HG02588 (cell line): ENCODE measurements at regions not wholly inside any gene's neighbourhood (a gene's known extent, or its start where the extent isn't known, plus 50 kb on each side); places are given as distances from the start of the nearest gene placed in this dataset.

Experiments used
- ATAC-seq: cut with Tn5 transposase; IDR thresholded peaks from one replicate; pipeline ENCODE4 v1.9.1; 2021; ENCODE audit warnings: mild to moderate bottlenecking, moderate library complexity; ENCODE audit not compliant: unreplicated experiment

DNA sequence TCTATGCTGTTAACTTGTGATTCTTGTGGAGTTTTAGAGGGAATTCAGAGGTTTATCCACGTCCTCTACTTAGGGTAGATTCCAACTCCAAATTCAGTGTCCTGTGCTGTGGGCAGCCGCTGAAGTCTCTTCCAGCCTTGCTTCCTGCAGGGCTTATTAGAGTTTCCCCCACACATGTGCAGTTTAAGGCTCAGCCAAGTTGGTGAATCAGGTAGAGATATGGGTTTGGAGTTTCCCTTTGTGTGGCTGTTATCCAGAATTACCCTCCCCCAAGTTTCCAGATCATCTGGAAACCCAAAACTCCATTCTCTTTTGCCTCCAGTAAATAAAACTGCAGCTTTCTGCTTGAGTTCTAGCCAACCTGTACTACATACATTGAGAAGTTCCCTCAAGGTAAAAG is 853.7 kb downstream of the GALC start:
- ATAC-seq, result no peak

DNA sequence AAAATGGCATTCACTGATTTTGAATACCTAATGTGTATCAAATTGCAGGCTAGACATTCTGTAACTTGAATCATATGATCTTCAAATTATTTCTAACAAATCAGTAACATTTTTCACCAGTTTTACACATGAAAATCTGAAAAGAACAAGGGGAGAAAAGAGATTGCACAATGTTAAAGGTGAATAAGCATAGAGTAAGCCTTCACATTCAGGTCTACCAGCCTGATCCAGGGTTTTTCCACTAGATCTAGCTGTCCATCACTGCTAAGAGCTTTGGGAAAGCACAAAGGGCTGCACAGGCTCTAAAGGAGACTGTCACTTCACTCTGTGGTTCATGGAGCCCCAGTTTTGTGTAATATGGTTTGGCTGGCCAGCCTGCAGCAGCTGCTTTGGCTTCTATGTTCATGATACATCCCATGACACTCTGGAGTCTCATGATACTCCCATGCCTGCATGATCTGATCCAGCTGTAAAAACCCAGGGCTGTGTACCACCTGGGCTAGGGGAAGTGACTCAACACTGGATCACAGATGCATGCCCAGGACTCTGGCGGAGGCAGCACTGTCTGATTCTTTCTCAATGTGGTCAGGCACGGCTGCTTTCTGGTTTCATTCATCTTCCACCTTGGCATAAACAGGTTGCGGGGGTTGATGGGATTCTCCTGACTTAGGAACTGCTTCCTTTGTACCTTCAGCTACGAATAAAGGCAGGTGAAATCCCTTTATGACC is 859.7 kb downstream of the GALC start:
- no peak for ATAC-seq

DNA sequence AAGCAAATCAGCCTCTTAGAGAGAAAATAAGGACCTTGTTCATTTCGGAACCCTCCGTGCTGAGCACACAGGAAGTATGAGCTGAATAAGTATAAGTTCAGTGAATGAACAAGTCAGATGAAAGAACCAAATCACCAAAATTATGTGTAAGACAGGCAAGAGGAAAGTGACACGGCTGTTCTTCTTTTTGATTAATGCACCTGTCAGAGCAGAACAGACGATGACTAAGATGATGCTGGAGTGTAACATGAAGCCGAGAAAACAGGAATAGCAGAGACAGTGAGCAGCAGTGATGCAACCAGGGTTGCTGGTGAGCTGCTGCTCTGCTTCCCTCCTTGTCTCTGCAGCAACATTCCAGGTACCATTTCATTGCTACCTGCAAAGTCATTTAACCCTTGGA is 861.1 kb downstream of the GALC start:
- ATAC-seq, result no peak

DNA sequence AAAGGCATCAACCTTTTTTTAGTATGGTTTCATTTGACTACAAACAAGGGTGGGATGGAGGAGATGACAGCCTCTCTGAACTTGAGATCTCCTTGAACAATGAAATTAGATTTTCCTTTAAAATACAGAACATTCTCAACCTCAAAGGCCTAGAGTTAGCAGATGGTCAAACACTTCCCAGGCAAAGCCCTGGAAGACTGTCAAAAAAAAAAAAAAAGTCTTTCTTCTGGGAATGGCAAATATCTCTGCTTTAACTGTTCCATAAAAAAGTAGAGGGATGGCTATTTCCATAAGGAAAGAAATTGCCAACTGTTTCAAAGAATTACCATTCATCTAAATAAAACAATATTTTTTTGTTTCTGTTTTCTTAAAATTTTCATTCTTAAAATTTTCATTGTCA is 870.8 kb downstream of the GALC start:
- no peak for ATAC-seq

DNA sequence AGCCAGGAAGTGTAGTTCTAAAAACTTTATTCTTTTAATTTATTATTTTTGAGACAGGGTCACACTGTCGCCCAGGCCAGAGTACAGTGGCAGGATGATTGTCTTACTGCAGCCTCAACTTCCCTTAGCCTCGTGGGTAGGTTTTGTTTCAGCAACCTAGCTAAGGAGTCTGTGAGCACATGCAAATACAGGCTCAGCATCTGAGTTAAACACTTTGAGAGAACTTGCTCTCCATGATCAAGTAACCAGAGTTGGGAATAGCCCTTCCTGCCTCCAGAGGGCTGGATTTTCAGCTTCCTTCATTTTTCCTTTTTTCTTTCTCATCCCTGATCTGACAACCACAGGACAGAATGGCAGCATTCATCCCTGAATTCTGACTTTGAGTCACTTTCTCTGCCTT is 871.3 kb downstream of the GALC start:
- no peak for ATAC-seq

DNA sequence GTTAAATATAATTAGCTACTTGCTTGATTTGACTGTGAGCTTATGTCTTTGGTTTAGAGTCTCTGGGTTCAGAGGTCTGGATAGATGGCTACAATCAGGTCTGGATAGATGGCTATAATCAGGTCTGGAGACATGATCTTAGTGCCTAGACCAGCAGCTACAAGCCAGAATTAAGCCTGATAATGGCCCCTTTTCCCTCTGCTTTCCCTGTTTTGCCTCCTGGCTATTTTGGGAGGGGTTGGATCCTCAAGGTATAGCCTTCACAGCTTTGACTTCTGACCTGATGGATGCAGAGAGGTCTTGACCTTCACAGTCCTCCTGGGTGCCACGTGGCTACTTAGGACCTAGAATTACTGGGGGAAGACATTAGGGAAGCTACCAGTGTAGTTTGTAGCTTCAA is 877.7 kb downstream of the GALC start:
- no peak for ATAC-seq

DNA sequence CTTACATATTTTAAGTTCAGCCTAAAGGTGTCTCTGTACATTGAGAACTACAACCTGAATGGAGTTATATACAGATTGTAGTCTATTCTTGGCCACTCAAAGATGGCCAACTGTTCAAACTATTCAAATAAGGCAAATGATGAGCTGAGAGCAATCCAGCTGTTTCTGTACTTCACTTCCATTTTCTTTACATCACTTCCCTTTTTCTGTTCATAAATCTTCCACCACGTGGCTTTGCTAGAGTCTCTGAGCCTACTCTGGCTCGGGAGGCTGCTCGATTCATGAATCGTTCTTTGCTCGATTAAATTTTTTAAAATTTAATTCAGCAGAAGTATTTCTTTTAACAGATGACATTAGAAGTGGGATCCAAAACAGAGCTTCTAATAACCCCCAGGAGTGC is 879.7 kb downstream of the GALC start:
- no peak for ATAC-seq

DNA sequence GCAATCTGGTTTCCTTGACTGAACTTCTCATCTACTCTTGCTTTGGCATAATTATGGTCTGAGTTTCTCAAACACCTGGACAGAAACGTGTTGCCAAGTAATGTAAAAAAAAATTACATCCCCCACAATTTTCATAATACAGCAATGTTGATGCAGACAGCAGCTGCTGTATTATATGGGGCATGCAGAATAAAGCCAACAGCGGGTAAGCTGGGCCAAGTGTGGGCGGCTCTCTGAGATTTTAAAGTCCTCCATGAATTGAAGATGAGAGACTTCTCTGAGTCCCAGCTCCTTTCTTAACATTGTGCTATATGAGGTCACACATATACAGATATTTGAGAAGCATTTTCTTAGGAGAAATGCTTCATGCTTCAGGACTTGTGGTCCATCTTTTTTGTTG is 881.2 kb downstream of the GALC start:
- no peak for ATAC-seq

DNA sequence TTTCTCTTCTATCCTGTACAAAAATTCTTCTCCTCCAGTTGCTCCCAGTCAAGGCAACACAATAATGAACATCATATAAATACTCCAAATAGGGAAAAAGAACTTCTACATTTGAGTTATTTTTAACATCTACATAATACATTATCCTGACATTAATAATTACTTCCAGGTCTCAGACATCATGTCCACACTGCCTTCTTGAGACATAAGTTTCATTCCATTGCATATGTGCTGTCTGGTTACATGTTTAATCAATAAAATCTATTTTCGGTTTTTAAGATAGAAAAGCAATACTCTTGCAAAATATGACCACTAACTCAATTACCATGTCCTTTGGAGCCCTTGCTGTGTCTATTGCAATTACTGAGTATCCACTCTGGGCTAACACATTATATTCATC is 881.9 kb downstream of the GALC start:
- ATAC-seq, result no peak

DNA sequence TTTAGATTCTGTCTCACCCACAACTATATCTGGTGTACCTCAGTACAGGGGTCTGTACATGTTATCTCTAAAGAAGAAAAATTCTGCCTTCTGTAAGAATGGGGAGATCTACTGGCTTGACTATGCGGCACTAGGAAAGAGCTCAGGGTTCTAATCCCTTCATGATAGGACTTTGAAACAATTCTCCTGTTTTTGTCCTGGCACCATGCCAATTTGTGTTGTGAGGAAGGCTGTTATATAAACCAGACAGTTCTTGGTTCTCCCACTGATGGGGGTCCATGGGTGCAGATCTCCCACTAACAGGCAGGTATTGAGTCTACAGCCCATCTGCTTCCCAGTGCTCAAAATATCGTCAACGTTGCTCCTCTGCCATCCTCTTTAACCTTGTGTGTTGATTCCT is 883.7 kb downstream of the GALC start:
- no peak for ATAC-seq

DNA sequence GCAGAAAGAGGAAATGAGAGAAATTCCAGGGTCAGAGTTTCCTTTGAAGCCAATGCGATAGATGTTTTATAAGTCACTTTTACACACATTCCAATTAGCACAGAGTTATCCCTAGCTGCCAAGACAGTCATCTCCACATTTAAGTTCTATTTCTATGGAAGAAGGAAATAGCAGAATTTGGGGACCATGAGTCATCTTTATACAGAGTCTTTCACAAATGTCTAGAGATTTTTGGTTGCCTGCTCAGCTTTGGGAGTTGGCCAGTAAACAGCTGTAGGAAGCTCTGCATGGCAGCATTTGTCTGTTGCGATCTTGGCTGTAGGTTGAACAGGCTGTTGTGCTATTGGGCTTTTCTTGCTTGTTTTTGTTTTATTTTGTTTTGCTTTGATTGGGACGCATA is 884.3 kb downstream of the GALC start:
- ATAC-seq, result no peak

DNA sequence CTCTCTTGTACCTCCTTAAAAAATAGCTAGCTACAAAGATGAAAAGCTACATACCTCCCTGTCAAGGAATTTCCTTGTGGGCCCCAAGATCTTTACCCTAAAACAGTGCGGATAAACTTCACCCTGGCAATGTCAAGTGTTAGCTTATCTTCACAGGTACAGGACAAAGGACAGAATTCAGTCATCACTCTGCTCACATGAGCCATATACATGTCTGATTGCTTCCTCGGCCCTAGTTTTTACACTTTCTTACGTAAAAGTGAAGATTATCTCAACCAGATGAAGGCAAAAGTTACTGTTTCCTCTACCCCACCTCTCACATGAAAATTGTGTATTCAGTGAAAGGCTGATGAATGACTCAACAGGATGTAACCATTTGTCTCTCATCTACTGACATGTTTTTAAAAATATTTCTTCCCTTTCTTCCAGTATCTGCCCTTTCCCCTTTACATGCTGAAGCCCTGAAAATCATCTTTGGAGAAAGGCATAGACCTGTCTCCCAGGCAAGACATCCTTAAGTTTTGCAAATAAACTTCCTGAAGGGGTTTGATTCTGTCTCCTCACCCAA is 890.1 kb downstream of the GALC start:
- ATAC-seq, result no peak

DNA sequence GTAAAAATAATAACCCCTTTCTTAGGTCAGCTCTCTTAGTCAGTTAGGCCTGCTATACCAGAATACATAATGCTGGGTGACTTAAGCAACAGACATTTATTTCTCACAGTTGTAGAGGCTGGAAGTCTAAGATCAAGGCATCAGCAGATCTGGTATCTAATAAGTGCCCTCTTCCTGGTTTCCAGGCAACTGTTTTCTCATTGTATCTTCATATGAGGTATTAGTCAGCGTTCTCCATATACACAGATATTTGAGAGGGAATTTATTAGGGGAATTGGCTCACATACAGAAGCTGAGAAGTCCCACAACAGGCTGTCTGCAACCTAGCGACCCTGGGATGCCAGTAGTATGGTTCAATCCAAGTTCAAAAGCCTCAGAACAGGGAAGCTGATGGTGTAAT is 896.0 kb downstream of the GALC start:
- ATAC-seq, result no peak

DNA sequence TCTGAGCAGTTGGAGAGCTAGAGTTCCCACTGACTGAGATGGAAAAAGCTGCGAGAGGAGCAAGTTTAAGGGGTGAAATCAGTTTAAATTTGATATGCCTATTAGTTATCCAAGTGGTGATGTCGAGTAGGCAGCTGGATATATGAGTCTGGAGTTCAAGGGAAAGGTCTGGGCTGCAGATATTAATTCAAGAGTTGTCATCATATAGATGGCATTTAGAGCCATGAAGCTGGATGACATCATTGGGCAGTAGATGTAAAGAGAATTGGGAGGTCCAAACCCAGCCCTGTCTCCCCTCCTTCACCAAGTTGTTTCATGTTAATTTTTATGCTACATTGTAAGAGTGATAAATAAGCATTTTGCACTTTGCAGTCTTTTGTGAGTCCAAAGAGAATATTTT is 898.1 kb downstream of the GALC start:
- no peak for ATAC-seq

DNA sequence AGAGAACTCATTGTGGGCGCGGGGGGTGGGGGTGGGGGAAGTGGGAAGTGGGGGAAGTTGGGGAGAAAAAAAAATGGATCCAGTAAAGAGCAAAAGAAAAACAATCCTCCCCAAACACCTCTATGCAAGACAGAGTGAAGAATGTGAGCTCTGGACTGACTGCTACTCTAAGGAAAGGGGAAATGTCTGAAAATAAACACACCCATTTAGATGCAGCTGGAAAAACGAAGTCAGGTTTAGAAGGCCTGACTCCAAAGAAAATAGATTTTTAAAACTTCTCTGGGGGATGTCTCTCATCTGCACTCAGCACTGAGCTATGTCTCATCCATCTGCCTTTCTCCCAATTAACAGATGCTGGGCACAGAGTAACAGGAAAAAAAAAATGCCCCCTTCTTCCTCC is 904.4 kb downstream of the GALC start:
- no peak for ATAC-seq

DNA sequence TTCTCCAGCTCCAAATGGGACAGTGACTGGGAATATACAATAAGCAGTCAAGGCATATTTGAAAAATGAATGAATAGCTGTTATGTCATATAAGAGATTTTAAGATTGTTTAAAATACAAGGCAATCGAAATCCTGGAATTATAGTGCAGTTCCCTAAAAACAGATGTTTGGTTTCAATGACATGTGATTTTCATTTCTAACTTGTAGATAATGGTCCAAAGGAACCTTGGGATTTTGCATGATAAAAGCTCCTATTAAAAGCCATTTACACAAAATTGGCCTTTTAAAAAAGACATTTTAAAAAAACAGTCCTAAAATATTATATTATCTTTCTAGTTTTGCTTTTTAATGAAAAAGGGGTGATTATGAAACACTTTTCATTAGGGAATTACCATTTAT is 905.1 kb downstream of the GALC start:
- ATAC-seq, result no peak

DNA sequence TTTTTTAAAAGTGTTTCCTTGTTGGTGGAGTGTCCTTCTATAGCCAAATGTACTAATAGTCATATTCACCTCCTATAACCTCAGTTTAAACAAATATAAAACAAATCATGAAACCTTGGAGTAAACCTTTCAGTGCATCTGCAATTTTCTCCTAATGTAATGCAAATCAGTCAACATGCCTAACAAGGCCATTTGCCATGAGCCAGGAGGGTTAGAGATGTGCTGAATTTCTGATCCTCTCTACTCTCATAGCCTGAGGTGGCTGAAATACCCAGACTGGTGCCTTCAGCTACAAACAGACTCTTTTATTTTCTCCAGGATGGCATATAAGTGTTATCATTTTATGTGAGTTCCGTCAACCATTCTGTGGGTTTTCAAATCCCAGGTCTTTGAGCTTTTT is 908.1 kb downstream of the GALC start:
- ATAC-seq, result no peak

DNA sequence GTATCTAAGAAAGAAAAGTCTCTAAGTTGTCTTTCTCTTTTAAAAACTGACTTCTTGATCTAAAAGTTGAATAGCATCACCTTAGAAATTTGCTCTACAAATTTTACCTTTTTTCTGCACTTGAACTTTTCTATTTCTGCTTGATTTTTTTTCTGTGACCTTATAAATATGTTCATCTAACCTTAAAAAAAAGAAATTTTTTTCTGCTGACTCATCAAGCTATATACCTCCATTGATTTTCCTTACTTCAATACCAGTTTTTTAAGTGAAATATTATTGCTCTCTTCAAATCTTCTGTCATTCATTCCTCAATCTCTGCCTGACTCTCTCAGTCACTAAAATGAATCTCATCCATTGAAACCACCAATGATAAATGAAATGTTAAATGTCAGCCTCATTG is 910.1 kb downstream of the GALC start:
- ATAC-seq, result no peak

DNA sequence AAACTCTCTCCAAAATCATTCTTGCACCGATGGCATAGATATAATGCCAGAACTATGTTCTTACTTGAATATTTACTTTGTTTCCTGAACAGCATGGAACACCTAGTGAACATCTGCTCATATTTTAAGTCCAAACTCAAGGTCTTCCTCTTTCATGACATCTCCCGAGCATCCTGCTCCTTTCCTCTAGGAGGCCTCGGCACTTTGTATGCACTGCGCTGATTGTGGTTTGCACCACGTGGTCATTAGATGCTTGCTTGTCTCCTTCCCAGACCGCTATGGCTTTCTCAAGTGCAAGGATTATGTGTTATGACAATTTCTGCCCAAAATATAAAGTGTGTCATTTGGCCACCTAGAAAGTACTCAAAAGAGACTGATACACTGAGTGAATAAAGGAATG is 912.0 kb downstream of the GALC start:
- no peak for ATAC-seq

DNA sequence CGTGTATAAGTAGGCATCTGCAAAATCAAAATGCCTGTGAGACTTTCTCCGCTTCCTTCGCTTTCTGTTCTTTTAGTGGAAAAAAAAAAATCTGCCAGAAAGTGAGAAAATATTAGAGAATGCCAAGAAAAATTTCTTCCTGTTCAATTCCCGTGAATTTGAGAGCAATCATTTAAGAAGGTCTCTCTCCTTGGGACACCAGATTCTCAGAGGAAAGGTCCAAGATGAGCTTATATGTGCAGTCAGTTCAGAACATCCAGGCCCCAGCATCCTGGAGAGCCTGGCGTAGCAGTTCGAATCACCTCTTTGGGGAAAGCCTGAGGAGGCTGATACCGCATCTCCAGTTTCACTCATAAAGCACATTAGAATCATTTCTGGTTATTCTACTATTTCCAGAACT is 912.8 kb downstream of the GALC start:
- ATAC-seq, result no peak

DNA sequence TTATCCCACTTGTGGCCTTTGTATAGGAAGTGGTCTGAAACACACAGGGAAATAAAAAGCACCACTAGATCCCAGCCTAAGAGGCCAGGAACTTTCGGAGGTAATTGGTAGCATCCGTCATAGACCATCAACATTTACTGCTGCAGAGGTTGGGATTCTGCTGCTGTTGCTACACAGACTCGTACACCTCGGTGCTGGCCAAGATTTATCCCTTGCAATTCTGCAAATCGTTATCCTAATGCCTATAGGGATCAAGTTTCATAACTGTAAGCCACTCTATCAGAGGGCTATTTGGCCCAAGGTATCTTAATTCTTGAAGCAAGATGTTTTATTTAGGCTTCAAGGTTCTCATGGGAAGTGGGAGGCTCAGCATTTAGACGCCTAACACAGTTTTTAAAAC is 913.6 kb downstream of the GALC start:
- no peak for ATAC-seq

DNA sequence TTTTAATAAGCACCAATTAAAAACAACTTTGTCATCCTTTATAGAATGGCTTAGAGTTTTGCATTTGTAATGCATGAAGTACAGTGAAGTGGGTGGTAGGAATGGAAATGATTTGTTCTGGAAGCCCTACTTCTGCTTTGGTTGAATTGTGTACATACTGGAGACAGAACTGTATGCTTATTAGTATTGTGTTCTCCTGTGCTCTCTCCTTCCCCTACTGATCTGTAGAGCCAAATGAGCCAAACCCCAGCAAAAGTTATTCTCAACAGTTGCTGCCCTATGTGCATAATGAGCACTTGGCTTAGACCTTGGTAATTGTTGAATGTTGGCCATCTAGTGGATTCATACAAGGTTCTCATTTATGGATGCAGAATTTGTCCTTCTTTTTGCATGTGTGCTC is 916.1 kb downstream of the GALC start:
- ATAC-seq, result no peak

DNA sequence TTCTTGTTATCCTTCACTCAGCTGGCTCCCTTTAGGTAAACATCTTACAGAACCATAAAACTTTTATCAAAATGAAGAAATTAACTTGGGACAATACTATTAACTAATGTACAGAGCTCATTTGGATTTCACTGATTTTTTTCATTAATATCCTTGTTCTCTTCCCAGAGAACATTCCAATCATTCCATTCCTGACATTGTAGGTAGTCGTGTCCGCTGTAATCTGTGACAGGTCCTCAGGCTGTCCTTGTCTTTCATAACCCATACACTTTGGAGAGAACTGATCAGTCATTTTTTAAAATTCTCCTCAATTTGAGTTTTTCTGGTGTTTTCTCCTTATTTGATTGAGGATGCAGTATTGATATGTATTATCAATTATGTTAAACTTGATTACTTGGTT is 916.8 kb downstream of the GALC start:
- ATAC-seq, result no peak
